T47D (cell line): ENCODE measurements at regions not wholly inside any gene's neighbourhood (a gene's known extent, or its start where the extent isn't known, plus 50 kb on each side); places are given as distances from the start of the nearest gene placed in this dataset.

Experiments used
- DNase-seq, 2 experiments: peaks; one replicate each; pipeline versions ENCODE4 v3.0.0 to v3.0.0-alpha.2; 2011 to 2012; ENCODE audit warnings: low read depth in 1 of 2, low spot score in 1 of 2
- JUND ChIP-seq: IDR thresholded peaks from 2 replicates; pipeline ENCODE4 v1.6.1; 2012; ENCODE audit warnings: low read depth
- in situ Hi-C: cut with HindIII; loops from 2 replicates; pipeline ENCODE4 v1.10.0; 2016; ENCODE audit warnings: low sequenced_read_pairs, low pct_unique_long_range_greater_than_20kb

DNA sequence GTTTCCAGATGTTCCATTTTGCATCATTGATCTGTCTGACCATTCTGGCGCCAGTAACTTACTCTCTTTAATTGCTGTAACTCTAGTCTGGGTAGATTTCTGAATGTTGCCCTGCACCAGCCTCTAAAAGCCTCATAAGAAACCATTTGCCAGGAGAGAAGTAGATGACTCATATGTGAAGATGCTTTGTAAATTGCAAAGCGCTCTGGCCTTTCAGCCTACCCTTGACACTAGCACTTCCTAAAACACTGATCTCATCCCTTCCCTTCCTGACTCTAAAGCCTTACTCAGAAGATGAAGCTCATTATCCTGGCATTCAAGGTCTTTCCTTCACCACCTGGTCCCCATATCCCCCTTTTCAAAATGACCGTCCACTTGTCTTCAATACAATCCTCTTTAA is 193.2 kb upstream of the MEX3C start:
- no peak for TF ChIP-seq JUND
- in situ Hi-C loops = no loop called here
- no peak for DNase-seq

DNA sequence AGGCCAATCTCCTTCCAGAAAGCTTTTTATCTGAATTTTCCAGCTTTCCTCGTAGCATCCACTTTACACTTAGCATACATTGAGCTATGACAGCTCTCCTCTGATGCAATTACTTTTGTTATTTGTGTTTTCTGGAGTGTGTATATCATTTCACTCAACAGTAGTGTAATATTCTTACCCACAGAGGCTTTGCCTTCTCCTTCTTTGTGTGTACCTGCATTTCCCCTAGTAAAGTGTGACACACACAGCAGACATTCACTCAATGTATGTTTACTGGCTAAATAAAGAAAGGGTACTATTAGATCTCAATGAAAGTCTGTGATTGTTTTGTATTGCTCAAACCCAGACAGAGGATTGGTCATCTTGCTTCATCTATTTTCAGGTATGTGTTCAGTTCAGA is 193.7 kb upstream of the MEX3C start:
- TF ChIP-seq JUND = no peak
- in situ Hi-C loops = no loop called here
- DNase-seq = no peak

DNA sequence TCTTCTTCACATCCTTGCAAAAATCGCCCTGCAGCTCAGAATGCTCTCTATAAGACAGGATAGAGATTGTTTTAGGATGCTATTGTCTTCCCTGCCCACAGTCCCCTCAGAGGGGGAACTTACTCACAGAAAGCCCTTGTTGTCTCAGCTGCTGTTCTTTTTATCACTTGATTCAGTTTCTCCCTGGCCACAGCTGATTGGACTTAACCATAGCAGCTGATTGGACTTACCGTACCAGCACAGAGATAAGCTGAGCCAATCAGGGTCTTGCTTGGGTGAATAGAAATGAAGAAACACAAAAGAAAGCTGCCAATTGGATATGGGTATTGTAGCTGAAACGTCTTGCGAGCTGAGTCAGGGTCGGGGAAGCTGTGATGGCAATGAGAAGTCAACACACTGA is 194.2 kb upstream of the MEX3C start:
- DNase-seq = no peak
- no peak for TF ChIP-seq JUND
- in situ Hi-C loops = no loop called here

DNA sequence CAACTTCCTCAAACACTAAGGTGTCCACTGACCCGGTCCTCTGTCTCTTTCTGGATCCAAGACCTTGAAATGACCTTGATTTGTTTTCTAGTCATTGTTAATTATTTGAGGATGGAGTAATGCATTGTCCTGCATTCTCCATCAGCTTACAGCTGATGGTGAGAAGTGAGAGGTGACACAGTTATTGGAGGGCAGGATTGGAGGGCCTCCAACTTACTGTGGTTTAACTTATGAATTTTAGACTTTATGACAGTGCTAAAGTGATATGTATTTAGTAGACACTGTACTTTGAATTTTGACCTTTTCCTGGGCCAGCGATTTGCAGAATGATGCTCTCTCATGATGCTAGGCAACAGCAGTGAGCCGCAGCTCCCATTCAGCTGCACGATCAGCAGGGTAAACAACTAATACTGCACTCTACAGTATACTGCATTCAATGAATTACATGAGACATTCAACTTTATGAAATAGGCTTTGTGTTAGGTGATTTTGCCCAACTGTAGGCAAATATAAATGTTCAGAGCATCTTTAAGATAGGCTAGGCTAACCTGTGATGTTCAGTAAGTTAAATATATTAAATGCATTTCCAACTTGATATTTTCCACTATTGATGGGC is 200.0 kb upstream of the MEX3C start:
- no peak for DNase-seq
- no peak for TF ChIP-seq JUND
- in situ Hi-C loops = no loop called here

DNA sequence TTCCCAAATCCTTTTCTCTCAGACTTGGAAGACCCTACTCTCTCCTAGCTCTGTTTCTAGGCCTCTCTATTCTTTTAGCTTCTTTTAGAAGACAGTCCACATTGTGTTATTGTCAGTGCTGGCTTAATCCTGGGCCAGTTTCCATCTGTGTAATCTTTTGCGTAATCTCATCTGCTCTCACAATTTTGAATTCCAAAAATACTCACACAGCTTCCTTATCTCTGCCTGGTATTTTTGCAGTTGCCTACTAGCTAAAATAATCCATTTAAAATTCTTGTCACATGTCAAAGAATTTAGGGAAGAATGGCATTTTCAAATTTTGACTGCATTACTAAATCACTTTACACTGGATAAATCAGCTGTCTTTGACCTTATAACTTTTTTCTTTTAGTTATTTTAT is 200.6 kb upstream of the MEX3C start:
- in situ Hi-C loops = no loop called here
- no peak for DNase-seq
- no peak for TF ChIP-seq JUND

DNA sequence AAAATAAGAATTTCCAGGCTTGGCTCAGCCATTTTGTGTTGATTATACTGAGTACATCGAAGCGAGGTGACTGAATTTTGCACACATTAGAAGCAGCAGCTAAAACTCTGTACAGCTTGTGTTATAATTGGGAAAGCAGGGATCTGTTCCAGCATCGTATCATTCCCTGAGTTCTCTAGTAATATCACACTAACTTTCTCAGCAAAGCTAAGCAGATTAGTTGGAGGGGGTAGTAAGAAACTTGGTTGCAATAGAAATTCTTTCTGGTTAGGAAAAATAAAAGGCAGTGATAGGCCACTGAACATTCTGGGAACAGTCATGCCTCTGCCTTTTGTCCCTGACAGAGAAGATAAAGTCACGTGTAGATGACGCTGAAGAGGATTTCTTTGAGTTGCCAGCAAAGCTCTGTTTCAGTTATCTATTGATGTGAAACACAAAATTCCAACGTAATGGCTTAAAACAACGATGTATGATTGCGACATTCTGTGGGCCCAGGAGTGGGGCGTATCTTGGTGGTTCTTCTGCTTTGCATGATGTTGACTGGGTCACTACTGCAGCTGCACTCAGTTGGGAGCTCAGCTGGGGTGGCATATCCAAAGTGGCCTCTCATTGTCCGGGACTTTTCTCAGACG is 202.1 kb upstream of the MEX3C start:
- DNase-seq = no peak
- no peak for TF ChIP-seq JUND
- in situ Hi-C loops = no loop called here

DNA sequence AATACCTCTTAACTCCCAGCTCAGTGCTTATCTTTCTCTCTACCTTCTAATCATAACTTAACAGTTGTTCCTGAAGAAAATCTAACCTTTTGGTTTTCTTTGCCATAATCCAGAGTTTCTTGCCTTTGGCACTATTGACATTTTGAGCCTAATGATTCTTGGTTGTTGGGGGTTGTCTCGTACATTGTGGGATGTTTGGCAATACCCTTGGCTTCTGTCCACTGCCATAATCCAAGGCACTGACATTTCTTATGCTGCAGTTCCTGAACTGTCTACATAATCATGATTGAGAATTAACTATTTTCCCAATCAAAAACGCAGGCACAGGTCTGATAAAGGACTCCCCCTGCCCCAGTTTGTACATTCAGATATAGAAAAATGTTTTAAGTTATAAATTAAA is 203.2 kb upstream of the MEX3C start:
- in situ Hi-C loops = no loop called here
- no peak for DNase-seq
- no peak for TF ChIP-seq JUND

DNA sequence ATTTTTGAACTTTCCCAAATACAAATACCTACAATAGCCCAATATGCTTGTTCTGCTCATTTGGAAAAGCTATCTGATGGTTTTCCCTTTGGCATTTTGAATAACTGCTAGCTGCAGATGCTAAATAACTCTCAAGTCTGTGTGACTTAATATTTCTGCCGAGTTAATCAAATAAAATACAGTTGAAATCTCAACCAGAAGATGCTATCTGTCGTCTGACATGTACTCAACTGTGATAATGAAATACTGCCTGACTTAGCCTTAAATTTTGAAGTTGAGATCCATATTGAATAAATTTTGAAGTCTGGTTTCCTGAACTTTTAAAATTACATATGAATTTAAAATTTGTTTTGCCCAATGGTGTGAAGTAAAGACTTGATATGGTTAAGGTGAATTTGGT is 204.4 kb upstream of the MEX3C start:
- in situ Hi-C loops = no loop called here
- no peak for DNase-seq
- TF ChIP-seq JUND = no peak

DNA sequence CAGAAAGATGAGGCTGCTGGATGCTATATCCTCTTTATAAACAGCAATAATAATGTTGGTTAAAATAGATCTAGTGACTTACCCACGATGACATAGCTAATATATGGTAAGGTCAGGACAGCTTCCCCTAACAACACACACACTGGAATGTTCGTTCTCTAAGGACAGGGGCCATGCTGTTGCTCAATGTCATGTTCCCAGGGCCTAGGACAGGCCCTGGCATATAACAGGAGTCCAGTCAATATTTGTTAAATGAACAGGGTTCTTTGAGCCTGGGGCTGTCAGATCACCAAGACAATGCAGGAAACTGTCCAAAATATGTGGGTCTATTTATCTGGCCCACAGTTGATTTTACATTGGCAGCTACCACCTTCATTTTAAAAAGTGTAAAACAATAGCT is 207.1 kb upstream of the MEX3C start:
- in situ Hi-C loops = no loop called here
- TF ChIP-seq JUND = no peak
- peak in 1 of 2 experiments; percentile 42 for DNase-seq

DNA sequence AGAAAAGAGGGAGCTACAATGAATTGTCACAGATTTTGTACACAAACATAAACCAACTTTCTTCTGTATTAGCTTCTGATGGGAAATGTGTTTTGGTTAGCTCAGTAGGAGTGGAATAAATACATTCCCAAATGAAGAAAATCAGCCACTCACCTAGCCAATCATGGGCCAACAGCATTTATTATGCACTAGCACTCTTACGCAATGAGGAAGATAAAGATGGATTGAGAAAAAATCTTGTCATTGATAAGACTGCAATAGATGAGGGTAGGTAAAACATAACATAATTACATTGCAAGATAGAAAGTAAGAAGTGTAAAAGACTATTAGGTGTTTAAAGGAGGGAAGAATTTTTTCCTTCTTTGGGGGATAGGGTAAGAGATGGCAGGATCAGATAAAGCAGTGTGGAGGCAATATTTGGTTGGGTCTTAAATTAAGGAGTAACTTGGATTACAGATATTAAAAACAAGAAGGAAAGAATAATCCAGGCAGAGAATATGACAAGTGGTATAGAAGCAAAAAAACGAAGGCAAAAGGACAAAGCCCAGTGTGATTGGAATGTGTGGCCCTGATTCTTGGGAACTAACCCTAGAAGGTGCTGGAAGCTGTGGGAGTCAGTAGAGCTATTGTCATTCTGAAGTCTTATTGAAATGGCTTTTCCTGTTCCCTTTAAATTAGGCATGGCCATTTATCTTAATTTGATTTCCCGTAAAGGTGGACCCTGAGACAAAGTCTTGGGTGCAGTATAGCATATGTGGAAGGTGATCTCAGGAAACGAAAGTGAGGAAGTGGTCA is 208.4 kb upstream of the MEX3C start:
- TF ChIP-seq JUND = no peak
- in situ Hi-C loops = no loop called here
- DNase-seq = no peak

DNA sequence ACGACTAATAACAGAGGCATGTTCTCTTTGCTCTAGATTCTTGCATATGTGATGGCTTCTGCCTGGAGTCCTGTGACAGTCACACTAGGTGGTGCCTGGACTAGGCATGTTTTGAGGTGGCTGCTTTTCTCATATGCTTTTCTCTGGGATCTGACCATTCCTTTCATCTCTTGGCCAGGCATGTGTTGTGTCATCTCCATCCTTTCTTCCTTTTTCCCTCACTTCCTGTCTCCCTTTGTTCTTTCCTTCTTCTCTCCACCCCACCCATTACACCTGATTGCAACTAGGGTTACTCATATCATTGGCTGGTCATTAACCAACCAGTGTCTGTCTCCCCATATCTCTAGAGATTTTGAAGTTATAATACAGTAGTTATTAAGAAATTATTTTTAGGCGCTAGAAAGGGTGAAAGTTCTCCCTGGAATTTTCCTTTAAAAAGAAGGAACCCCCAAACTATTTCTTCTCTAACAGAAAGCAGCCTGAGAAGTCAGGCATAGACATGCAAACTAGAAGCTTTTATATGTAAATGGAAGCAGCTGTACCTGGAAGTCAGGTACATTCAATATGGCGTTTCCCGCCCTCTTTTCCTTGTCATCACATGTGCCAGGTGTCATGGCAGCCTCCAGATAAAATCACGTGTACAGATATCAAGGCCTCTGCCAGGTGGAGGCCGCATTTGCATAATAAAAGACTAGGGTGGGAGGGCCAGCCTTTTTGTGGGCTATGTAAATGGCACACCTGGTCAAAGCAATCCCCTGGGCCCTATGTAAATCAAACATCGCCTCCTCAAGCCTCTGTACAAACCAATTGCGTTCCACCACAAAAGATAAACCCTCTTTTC is 220.4 kb upstream of the MEX3C start:
- in situ Hi-C loops = no loop called here
- no peak for TF ChIP-seq JUND
- DNase-seq = no peak

DNA sequence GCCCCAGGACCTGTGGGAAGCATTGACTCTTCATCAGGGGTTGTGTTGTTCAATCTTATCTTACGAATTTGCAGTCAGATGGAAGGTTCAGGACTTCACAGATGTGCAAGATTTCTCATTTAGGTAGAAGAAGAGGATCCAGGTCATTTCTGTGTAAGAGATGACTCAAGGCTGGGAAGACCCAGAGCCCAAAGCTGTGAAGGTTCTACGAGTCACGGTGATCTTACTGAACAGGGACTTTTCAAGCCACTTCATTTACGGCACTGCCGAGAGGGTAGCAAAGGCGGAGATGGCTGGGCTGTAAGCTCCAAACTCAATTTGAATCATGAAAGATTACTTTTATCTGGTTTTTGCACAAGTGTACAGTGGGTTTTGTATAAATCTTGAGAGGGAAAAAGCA is 228.0 kb upstream of the MEX3C start:
- DNase-seq = no peak
- no peak for TF ChIP-seq JUND

DNA sequence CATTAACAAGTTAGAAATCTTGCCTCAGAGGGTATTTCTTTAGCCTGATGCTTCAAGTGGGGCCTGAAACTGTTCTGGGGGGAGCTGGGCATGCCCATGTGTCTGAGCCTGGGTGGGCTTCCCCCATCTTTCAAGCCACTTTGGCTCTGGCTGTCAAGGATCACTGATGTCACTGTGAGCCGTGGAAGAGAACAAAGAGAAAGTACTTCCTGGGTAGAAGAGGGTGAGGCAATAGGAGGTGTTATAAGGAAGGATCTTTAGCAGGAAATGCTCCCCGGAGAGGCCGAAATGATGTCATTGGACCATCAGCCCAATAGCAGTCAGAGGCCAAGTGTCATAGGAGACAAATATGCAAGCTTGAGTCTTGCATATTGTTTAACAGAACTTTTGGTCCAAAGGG is 228.4 kb upstream of the MEX3C start:
- no peak for TF ChIP-seq JUND
- in situ Hi-C loops = no loop called here
- no peak for DNase-seq

More for the DNA sequence above, 228.0 kb upstream of the MEX3C start:
- in situ Hi-C loops = no loop called here
